GM21447 (cell line): ENCODE measurements at regions not wholly inside any gene's neighbourhood (a gene's known extent, or its start where the extent isn't known, plus 50 kb on each side); places are given as distances from the start of the nearest gene placed in this dataset.

ENCODE experiments used
- ATAC-seq: cut with Tn5 transposase; IDR thresholded peaks from one replicate; pipeline ENCODE4 v1.9.1; 2021; ENCODE audit not compliant: unreplicated experiment

- no peak for ATAC-seq
These were observed 112.8 kb downstream of the C1D start for GRCh38 chr2:67950018-67950417.

- no peak for ATAC-seq
These were observed 111.9 kb downstream of the C1D start for GRCh38 chr2:67950919-67951318.

GRCh38 chr2:67952066-67952465 lies 110.7 kb downstream of the C1D start:
- no peak for ATAC-seq

- ATAC-seq, result no peak
These were observed 108.6 kb downstream of the C1D start for GRCh38 chr2:67954093-67954748.

GRCh38 chr2:67955748-67956603 lies 106.8 kb downstream of the C1D start:
- ATAC-seq, result no peak

GRCh38 chr2:67965246-67965645 lies 97.6 kb downstream of the C1D start:
- ATAC-seq, result no peak

GRCh38 chr2:67970071-67970470 lies 92.7 kb downstream of the C1D start:
- no peak for ATAC-seq

GRCh38 chr2:67970542-67970941 lies 92.3 kb downstream of the C1D start:
- no peak for ATAC-seq

- no peak for ATAC-seq
These were observed 88.0 kb downstream of the C1D start for GRCh38 chr2:67974559-67975430.

- no peak for ATAC-seq
These were observed 85.3 kb downstream of the C1D start for GRCh38 chr2:67977464-67977863.

GRCh38 chr2:67982956-67983355 lies 79.8 kb downstream of the C1D start:
- no peak for ATAC-seq

GRCh38 chr2:67984600-67984999 lies 78.2 kb downstream of the C1D start:
- ATAC-seq, result no peak

- no peak for ATAC-seq
These were observed 77.2 kb downstream of the C1D start for GRCh38 chr2:67985586-67985985.

- ATAC-seq, result no peak
These were observed 76.5 kb downstream of the C1D start for GRCh38 chr2:67986258-67986657.
